ENCODE measurements at regions not wholly inside any gene's neighbourhood (a gene's known extent, or its start where the extent isn't known, plus 50 kb on each side); places are given as distances from the start of the nearest gene placed in this dataset.
A peak's percentile ranks its signal among the peaks of the same experiment; 100 is the strongest.

- WGBS, 2 donors = 87 to 91% methylated on average over 10 of the region's 10 CpGs
- H3K4me1 ChIP-seq = peaks cover 0 to 35% (median 0%) of the 10 kb centered on the region in 4 donors
- no peak overlapping the region for H3K27ac ChIP-seq
- TF ChIP-seq CTCF (IDR thresholded peaks at IDR 0.05) (no peak), POLR2A (IDR thresholded peaks at IDR 0.05) (no peak), EP300 (IDR thresholded peaks at IDR 0.05) (no peak)
- H3K9me3 ChIP-seq = no peaks in the 10 kb centered on the region
- H3K36me3 ChIP-seq = no peaks in the 10 kb centered on the region
- no peak for DNase-seq (ENCODE audit: low spot score in 2 of 2)
- H3K27me3 ChIP-seq = no peaks in the 10 kb centered on the region
- H3K4me3 ChIP-seq = no peak overlapping the region
Measured at GRCh38 chr5:67996596-67996995, 219.0 kb upstream of the PIK3R1 start.

DNA sequence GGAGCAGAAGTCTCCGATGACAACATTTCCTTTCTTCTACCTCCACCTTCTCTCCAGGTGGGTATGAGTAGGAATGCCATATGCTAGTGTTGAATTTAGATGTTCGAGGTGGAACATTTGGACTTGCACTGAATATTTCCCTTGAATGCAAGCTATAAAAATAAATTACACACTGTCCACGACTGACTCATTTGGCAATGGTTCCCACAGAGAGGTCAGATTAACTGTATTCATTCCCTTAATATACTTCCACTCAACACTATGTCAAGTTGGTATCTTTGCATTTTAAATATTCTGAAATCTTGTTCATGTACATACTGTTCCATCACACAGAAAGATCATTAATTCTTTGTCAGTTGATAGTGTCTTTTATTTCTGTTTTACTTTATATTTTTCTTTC lies 222.6 kb upstream of the PIK3R1 start:
- Histone ChIP-seq H3K4me1 (peaks cover 0 to 35% (median 0%) of the 10 kb centered on the region in 4 donors), H3K4me3 (no peak overlapping the region), H3K27ac (no peak overlapping the region), H3K27me3 (no peaks in the 10 kb centered on the region), H3K36me3 (no peaks in the 10 kb centered on the region), H3K9me3 (no peaks in the 10 kb centered on the region)
- DNase-seq (ENCODE audit: low spot score in 2 of 2) = no peak
- TF ChIP-seq EP300 (IDR thresholded peaks at IDR 0.05) (no peak), CTCF (IDR thresholded peaks at IDR 0.05) (no peak), POLR2A (IDR thresholded peaks at IDR 0.05) (no peak)
- 42 to 55% methylated on average over 3 of the region's 3 CpGs for WGBS, 2 donors

DNA sequence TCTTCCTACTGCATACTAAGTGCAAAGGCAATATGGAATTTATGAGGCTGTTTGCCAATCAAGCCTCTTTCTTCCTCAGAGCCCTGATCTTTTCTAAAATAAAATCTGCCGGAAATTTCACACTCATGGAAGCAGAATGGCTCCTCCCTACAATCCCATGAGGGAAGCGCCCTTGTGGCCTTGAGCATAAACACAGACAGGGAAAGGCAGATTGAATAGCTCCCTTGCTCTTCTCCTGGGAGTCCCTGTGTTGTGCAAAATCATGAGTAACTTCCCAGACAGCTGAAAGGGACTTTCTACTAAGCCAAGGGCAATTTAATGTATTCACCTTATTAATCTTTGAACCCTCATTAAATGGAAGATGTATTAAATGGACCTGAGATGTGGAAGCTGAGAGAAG lies 226.1 kb upstream of the PIK3R1 start:
- WGBS, 2 donors = 61 to 62% methylated on average over 2 of the region's 2 CpGs
- no peaks in the 10 kb centered on the region for H3K36me3 ChIP-seq
- peak overlapping the region in 1 of 4 donors; percentile 4 for H3K27ac ChIP-seq
- no peaks in the 10 kb centered on the region for H3K27me3 ChIP-seq
- no peaks in the 10 kb centered on the region for H3K9me3 ChIP-seq
- TF ChIP-seq POLR2A (IDR thresholded peaks at IDR 0.05) (no peak), CTCF (IDR thresholded peaks at IDR 0.05) (no peak), EP300 (IDR thresholded peaks at IDR 0.05) (peak in 1 of 2 donors; percentile 42)
- peaks cover 0 to 47% (median 0%) of the 10 kb centered on the region in 4 donors for H3K4me1 ChIP-seq
- H3K4me3 ChIP-seq = no peak overlapping the region
- no peak for DNase-seq (ENCODE audit: low spot score in 2 of 2)

GRCh38 chr5:67986761-67987160 lies 228.8 kb upstream of the PIK3R1 start:
- no peaks in the 10 kb centered on the region for H3K27me3 ChIP-seq
- DNase-seq (ENCODE audit: low spot score in 2 of 2) = no peak
- WGBS, 2 donors = 22 to 32% methylated on average over 2 of the region's 2 CpGs
- peak overlapping the region in 2 of 4 donors; percentile 52 to 73 for H3K27ac ChIP-seq
- H3K36me3 ChIP-seq = no peaks in the 10 kb centered on the region
- no peak for TF ChIP-seq EP300 (IDR thresholded peaks at IDR 0.05)
- TF ChIP-seq CTCF (IDR thresholded peaks at IDR 0.05) = no peak
- TF ChIP-seq POLR2A (IDR thresholded peaks at IDR 0.05) = no peak
- no peak overlapping the region for H3K4me3 ChIP-seq
- peaks cover 0 to 47% (median 6%) of the 10 kb centered on the region in 4 donors for H3K4me1 ChIP-seq
- H3K9me3 ChIP-seq = no peaks in the 10 kb centered on the region

DNA sequence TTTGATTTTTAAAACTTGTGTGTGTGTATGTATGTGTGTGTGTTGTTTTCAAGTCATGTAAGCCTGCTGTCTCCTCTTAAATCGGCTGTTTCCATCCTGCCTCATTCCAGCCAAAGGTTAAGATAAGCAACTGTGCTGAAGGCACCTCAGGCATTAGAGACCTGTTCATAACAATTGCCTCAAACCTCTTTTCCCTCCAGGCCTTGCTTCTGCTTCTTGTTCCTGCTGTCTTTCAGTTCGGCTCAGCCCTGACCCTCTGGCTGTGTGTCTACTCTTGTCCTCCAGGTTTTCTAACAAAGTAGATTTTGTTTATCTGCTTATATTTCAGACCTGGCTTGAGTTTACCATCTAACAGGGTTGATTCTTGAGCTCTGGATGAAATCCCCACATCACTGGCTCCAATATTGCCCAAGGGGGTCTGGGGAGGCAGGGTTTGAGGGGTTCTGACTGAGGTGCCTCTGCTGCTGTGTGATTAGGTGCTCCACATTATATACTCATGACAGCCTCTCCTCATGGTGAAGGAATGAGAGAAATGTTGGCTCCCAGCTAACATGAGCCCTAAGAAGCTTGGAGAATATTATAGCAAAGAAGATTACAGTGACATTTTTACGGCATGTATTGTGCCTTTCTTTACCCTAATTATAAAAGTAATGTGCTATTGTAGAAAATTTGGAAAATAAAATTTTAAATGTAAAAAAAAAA lies 229.7 kb upstream of the PIK3R1 start:
- H3K27ac ChIP-seq = peak overlapping the region in 2 of 4 donors; percentile 52 to 73
- peaks cover 0 to 40% (median 6%) of the 10 kb centered on the region in 4 donors for H3K4me1 ChIP-seq
- 74 to 80% methylated on average over 3 of the region's 3 CpGs for WGBS, 2 donors

More for the DNA sequence above, 229.7 kb upstream of the PIK3R1 start:
- Histone ChIP-seq H3K27me3 (no peaks in the 10 kb centered on the region), H3K4me3 (no peak overlapping the region), H3K36me3 (no peaks in the 10 kb centered on the region), H3K9me3 (no peaks in the 10 kb centered on the region)
- no peak for TF ChIP-seq CTCF (IDR thresholded peaks at IDR 0.05)
- no peak for TF ChIP-seq EP300 (IDR thresholded peaks at IDR 0.05)
- TF ChIP-seq POLR2A (IDR thresholded peaks at IDR 0.05) = no peak
- DNase-seq (ENCODE audit: low spot score in 2 of 2) = no peak

All from tibial nerve (tissue), 4 donors.